ENCODE measurements at regions not wholly inside any gene's neighbourhood (a gene's known extent, or its start where the extent isn't known, plus 50 kb on each side); places are given as distances from the start of the nearest gene placed in this dataset.

DNA sequence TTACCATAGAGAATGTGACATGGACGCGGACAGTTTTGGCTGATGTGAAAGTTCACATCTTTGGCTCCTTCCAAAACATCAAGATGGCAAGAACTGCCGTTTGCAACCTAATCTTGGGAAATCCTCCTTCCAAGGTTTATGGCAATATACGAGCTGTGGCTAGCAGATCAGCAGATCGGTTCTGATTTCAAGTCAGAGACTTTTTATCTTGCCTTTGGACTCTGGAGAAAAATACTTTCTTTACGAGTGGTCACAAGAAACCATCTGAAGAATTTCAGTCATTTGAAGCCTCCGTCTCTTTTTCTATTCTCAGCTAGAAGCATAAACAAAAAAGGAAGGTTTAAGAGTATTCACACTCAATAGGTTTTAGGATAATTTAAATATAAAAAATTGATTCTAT lies 153.5 kb upstream of the MEIS2 start:
- no peak overlapping the region for H3K27ac ChIP-seq
- TF ChIP-seq, protein P1, sequence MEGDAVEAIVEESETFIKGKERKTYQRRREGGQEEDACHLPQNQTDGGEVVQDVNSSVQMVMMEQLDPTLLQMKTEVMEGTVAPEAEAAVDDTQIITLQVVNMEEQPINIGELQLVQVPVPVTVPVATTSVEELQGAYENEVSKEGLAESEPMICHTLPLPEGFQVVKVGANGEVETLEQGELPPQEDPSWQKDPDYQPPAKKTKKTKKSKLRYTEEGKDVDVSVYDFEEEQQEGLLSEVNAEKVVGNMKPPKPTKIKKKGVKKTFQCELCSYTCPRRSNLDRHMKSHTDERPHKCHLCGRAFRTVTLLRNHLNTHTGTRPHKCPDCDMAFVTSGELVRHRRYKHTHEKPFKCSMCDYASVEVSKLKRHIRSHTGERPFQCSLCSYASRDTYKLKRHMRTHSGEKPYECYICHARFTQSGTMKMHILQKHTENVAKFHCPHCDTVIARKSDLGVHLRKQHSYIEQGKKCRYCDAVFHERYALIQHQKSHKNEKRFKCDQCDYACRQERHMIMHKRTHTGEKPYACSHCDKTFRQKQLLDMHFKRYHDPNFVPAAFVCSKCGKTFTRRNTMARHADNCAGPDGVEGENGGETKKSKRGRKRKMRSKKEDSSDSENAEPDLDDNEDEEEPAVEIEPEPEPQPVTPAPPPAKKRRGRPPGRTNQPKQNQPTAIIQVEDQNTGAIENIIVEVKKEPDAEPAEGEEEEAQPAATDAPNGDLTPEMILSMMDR (conservative IDR thresholded peaks at IDR 0.05), result no peak

DNA sequence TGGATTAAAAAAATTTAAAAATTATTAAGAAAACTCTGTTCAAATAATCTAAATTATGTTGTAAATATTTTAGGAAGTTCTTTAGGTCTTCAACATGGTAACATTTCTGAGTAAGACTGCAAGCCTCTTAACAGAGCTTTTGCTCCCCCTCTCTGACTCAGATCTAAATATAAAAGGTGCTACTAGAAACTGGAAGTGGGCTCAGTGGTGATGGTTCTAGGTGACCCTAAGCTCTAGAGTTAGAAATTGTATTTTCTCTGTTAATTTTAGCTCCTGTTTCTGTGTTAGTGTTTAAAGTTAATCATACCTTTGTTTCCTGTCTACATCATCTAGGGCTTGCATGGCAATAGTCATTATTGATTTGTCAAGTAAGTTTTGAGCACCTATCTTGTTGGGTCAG lies 159.9 kb upstream of the MEIS2 start:
- TF ChIP-seq, protein P1 (conservative IDR thresholded peaks at IDR 0.05), result no peak
- no peak overlapping the region for H3K27ac ChIP-seq

DNA sequence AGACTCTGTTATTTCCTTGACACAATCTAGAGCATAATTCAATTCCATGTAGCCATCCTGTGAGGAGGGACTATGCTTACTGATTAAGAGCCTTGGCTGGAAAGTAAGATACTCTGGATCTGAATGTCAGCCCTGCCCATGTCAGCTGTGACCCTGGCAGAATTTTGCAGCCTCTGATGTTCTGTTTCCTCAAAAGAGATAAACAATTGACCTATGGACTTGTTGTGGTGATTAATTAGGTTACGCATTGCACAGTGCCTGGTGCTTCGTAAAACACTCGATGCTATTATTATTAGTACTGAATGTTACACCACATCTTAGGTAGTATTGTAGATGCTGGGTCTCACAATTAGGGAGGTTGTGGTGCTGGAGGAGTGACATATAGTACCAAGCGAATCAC lies 161.3 kb upstream of the MEIS2 start:
- H3K27ac ChIP-seq, result no peak overlapping the region
- TF ChIP-seq, protein P1 (conservative IDR thresholded peaks at IDR 0.05), result no peak

DNA sequence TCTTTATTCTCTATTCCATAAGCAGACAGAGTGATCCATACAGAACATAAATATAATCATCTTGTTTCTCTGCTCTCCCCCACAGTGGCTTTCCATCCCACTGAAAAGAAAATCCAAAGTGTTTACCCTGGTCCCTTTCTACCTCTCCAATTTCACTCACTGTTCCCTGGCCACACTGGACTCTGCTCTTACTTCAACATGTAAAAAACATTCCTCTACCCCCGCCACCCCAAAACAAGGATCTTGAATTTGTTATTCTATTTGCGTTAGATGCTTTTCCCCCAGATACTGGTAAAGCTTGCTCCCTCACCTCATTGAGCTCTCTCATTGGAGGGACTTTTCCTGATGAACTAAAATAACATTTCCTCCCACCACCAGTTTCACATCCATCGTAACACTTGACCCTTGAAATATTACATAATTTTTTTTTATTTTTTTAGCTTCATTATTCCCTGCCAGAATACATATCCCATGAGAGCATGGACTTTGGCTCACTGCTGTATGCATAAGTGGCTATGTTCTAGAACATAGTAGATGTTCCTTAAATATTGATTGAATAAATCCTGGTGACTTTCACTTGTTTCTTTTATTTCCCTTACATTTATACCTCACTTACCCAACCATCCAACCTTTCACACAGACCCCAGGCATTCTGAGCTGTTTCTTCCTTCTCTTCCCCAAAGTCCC lies 162.7 kb upstream of the MEIS2 start:
- TF ChIP-seq, protein P1 (conservative IDR thresholded peaks at IDR 0.05), result no peak
- H3K27ac ChIP-seq, result no peak overlapping the region

DNA sequence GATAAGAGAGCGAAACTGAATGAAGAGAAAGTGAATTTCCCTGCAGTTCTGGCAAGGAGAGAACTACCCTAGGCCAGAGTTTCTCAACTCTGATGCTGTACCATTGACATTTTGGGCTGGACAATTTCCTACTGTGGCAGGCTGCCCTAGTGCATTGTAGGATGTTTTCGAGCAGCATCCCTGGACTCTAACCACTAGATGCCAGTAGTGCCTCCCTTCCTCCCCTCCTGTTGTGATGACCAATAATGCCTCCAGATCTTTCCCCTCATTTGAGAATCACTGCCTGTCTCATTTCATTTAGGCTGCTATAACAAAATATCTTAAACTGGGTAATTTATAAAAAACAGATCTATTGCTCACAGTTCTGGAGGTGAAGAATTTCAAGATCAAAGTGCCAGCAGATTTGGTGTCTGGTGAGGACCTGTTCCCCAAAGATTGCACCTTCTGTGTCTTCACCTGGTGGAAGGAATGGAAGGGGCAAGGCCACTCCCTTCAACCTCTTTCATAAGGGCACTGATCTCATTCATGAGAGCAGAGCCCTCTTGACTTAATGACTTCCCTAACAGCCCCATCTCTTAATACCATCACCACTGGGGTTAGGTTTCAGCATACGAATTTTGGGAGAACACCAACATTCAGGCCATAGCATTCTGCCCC lies 188.9 kb upstream of the MEIS2 start:
- TF ChIP-seq, protein P1 (conservative IDR thresholded peaks at IDR 0.05), result peak; percentile 58

DNA sequence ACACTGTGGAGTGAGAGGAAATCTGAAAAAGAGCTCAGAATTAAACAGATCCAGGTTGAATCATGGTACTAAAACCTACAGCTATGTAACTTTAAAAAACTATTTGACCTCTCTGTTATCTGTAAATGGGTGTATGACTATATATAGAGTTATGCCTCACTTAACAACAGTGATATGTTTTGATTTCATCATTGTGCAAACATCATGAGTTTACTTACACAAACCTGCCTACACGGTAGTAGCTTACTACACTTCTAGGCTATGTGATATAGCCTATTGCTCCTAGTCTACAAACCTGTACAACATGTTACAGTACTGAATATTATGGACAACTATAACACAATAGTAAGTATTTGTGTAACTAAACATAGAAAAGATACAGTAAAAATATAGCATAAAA lies 191.6 kb upstream of the MEIS2 start:
- H3K27ac ChIP-seq, result no peak overlapping the region

More for the DNA sequence above, 188.9 kb upstream of the MEIS2 start:
- H3K27ac ChIP-seq, result no peak overlapping the region

DNA sequence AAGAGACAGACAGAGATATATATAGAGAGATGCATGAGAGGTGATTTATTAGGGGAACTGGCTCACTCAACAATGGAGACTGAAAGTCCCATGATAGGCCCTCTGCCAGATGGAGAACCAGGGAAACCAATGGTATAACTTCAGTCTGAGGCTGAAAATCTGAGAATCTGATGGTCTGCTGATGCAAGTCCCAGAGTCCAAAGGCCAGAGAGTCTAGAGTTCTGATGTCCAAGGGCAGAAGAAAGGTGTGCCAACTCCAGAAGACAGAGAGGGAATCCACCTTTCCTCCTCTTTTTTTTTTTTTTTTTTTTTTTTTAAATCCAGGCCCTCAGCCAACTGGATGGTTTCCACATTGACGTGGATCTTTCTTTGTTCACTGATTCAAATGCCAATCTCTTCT lies 197.9 kb upstream of the MEIS2 start:
- no peak overlapping the region for H3K27ac ChIP-seq
- TF ChIP-seq, protein P1 (conservative IDR thresholded peaks at IDR 0.05), result no peak

More for the DNA sequence above, 191.6 kb upstream of the MEIS2 start:
- TF ChIP-seq, protein P1 (conservative IDR thresholded peaks at IDR 0.05), result no peak

Data from VCaP (cell line).